ENCODE measurements at regions not wholly inside any gene's neighbourhood (a gene's known extent, or its start where the extent isn't known, plus 50 kb on each side); places are given as distances from the start of the nearest gene placed in this dataset.

DNA sequence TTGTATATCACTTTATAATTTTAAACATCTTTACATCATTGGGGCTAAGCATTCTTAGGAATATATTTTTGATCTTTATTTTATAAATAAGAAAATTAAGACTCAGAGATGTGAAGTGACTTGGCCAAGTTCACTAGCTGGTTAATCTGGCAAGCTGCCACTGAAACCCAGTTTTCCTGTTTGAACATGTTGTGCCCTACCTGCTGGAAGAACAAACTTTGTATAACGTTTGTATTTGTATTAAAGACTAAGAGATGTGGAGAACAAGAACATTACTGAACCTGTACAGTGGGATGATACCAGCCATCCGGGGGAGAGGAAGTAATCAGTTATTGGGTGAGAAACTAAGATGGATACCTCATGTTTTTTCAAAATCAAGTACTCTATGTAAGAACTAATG lies 77.2 kb upstream of the SIPA1L2 start:
- TF ChIP-seq, protein P1, sequence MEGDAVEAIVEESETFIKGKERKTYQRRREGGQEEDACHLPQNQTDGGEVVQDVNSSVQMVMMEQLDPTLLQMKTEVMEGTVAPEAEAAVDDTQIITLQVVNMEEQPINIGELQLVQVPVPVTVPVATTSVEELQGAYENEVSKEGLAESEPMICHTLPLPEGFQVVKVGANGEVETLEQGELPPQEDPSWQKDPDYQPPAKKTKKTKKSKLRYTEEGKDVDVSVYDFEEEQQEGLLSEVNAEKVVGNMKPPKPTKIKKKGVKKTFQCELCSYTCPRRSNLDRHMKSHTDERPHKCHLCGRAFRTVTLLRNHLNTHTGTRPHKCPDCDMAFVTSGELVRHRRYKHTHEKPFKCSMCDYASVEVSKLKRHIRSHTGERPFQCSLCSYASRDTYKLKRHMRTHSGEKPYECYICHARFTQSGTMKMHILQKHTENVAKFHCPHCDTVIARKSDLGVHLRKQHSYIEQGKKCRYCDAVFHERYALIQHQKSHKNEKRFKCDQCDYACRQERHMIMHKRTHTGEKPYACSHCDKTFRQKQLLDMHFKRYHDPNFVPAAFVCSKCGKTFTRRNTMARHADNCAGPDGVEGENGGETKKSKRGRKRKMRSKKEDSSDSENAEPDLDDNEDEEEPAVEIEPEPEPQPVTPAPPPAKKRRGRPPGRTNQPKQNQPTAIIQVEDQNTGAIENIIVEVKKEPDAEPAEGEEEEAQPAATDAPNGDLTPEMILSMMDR (IDR thresholded peaks at IDR 0.05) = no peak
- TF ChIP-seq, protein P2, sequence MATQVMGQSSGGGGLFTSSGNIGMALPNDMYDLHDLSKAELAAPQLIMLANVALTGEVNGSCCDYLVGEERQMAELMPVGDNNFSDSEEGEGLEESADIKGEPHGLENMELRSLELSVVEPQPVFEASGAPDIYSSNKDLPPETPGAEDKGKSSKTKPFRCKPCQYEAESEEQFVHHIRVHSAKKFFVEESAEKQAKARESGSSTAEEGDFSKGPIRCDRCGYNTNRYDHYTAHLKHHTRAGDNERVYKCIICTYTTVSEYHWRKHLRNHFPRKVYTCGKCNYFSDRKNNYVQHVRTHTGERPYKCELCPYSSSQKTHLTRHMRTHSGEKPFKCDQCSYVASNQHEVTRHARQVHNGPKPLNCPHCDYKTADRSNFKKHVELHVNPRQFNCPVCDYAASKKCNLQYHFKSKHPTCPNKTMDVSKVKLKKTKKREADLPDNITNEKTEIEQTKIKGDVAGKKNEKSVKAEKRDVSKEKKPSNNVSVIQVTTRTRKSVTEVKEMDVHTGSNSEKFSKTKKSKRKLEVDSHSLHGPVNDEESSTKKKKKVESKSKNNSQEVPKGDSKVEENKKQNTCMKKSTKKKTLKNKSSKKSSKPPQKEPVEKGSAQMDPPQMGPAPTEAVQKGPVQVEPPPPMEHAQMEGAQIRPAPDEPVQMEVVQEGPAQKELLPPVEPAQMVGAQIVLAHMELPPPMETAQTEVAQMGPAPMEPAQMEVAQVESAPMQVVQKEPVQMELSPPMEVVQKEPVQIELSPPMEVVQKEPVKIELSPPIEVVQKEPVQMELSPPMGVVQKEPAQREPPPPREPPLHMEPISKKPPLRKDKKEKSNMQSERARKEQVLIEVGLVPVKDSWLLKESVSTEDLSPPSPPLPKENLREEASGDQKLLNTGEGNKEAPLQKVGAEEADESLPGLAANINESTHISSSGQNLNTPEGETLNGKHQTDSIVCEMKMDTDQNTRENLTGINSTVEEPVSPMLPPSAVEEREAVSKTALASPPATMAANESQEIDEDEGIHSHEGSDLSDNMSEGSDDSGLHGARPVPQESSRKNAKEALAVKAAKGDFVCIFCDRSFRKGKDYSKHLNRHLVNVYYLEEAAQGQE (IDR thresholded peaks at IDR 0.05; ENCODE audit: insufficient read depth in 1 of 2, low read depth in 2 of 2, low read length in 1 of 2) = no peak
- TF ChIP-seq SIN3A (IDR thresholded peaks at IDR 0.05; ENCODE audit: borderline replicate concordance, insufficient read depth, low read depth, low read length) (no peak), POLR2AphosphoS5 (IDR thresholded peaks at IDR 0.05; ENCODE audit: low read depth, low read length) (no peak)

All from Panc1 (cell line).